HG02970 (cell line): ENCODE measurements at regions not wholly inside any gene's neighbourhood (a gene's known extent, or its start where the extent isn't known, plus 50 kb on each side); places are given as distances from the start of the nearest gene placed in this dataset.

ENCODE experiments used
- ATAC-seq: cut with Tn5 transposase; IDR thresholded peaks from one replicate; pipeline ENCODE4 v1.9.1; 2021; ENCODE audit warnings: mild to moderate bottlenecking, moderate library complexity, moderate number of reproducible peaks; ENCODE audit not compliant: unreplicated experiment, low FRiP score

DNA sequence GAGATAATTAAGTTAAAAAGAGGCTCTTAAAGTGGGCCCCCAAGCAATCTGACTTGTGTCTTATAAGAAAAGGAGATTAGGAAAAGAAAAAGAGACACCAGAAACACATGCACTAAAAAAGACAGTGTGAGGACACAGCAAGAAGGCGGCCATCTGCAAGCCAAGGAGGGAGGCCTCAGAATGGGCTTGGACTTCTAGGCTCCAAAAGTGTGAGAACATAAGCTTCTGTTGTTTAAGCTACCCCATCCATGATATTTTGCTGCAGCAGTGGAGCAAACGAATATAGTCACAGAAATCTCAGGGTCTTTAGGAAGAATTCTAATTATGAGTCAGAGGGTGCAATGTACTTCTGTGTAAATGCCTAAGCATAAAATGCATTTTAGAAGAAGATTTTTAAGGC lies 399.3 kb upstream of the MMADHC start:
- ATAC-seq = no peak

DNA sequence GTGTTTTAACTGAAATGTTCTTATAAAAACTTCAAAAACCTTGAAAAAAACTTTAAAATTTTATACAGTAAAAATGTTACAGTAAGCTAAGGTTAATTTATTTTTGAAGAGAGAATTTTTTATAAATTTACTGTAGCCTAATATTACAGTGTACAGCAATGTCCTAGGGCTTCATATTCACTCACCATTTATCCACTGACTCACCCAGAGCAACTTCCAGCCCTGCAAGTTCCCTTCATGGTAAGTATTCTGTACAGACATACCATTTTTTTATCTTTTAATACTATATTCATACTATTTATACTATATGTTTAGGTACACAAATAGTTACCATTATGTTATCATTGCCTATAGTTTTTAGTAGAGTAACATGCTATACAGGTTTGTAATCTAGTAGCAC lies 396.7 kb upstream of the MMADHC start:
- ATAC-seq = no peak

DNA sequence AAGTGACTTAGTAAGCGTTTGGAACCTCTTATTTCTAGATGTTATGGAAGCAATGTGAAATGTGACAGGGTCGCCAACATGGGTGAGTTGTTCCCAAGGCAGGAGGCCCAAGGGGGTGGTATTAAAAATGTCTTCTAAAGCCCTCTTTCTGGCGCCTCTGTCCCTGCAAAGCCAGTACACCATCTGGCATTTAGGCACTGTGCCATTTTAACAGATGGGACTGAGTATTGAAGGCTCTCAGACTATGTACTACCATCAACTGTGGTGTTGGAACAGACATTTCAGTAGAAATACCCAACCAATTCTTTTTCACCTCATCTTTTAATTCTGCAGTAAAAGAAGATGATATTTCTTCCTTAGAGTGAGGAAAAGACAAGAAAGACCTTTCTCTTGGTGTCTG lies 384.5 kb upstream of the MMADHC start:
- ATAC-seq = no peak

DNA sequence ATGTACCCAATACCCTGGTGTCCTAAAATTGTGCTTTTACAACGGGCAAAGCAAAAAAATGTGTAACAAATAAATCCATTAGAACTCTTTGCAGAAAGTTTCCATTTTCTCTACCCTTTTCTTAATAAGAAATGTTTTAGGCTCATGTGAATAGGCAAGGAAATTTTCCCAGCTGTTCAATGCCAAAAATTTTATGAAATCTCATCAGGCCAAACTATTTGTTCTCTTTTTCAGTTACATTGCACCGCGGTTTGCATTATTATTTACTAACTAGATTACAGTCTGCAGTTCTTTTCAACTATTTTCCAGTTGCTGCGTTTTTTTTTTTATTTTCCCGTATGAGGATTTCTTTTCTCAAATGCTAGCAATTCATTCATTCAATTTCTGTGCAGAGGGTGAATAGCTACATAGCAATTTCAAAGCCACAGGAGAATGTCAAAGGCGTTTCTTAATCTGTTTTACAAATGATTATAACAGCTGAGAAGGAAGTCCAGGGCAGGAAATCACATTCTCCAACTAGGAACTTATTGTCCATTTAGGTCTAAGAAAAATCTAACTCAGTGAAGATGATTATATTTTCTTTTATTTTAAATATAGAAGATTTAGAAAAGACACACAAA lies 367.5 kb upstream of the MMADHC start:
- no peak for ATAC-seq

DNA sequence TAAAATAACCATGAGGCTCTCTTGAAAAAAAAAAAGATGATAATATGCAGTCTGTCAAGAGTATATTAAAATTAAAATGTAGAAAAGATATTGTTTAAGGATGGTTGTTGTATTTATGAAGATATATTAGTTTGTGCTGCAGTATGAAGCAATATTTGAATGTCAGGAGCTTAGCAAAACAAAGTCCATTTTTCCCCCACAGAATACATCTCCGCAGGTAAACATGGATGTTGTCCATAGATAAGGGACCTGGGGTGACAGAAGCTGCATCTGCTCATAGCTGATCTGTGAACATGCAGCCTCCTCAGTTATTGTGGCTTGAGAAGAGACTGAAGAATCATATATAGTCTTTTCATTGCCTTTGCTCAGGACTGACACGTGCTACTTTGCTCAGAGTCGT lies 366.1 kb upstream of the MMADHC start:
- no peak for ATAC-seq

DNA sequence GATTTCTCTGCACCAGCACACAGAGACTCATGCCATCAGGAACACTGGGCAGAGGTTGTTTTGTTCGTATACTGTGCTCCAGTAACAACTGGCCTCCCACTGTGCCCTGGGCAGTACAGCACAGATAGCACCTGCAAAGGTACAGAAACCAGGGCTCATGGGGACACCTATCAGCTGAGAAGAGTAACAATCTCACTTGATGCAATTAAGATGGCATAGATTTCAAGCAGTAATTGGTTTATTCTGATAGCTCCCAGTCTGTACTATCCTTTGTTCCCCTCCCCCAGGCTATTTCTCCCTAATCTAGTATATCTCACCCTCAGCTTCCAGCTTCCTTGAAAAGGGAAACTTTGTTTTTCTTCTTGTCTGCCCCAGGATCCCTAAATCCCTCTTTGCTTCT lies 343.9 kb upstream of the MMADHC start:
- no peak for ATAC-seq

DNA sequence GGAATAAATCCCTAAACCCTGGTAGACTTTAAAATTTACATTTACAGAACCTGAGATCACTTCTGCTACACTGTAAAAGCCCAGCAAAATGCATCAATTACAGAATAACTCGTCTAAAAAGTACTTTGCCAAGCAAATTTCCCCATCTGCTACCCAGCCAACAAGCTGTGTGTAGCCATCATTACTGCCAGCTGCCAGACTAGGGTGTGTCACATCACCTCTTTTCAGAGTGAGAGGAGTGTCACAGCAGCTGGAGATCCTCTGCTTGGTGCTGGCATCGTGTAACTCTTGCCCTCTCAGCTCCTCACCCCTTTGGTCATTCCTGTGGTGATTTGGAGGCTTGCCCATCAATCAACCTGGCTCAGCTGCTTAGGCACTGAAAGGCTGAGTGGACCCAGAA lies 340.4 kb upstream of the MMADHC start:
- ATAC-seq = no peak

DNA sequence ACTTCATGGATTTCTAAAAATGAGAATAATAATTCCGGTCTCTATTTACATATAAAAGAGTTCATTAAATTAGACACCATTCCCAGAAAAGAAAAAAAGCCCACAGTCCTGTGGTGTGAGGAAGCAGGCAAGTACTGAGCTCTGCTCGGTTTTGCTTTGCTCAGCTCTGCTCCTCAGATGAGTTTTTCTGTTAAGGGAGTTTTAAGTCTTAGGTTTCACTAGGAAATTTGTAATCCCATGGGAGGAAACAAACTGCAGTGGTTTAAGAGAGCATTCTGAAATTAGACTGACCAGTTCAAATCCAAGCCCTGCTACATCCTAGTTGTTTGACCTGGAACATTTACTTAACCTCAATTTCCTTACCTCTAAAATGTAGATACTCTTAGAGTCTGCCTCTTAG lies 338.6 kb upstream of the MMADHC start:
- no peak for ATAC-seq

DNA sequence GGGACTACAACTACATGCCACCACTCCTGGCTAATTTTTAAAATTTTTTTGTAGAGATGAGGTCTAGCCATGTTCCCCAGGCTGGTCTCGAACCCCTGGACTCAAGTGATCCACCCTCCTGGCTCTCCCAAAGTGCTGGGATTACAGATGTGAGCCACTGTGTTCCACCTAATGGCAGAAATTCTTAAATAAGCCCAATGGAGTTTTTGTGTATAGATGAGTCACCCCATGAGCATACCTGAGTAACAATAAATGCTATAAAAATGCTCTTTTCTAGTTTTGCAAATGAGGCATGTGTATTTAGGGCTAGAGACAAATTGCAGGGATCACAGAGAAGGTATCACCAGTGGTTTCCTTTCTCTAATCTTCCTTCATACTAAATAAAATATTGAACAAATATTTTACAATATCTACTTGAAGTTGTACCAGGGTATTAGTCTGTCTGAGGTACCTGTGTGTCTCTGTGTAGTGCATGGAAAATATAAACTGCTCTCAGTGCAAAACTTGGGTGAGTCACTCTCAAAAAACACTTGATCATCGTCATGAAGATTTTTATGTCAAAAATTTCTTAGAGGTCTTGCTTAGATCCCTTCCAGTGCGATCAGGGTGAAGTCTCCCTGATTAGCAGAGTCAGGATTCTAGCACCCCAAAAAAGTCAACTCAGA lies 337.1 kb upstream of the MMADHC start:
- ATAC-seq = no peak

DNA sequence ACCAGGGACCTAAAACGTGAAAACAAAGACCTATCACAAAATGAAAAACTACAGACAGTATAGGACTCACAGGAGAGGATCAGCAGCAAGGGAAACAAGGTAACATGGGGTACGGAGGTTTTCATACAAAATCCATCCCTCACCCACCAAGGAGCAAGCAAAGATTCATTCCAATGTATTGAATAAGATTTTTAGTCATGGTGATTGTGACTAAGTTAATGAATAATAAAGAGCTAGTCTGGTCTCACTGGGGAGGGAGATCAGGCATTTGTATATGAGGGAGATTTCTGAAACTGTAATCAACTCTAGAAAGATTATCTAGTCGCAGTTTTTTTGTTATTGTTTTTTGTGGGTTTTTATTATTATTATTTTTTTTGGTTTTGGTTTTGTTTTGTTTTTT lies 336.5 kb upstream of the MMADHC start:
- ATAC-seq = no peak

DNA sequence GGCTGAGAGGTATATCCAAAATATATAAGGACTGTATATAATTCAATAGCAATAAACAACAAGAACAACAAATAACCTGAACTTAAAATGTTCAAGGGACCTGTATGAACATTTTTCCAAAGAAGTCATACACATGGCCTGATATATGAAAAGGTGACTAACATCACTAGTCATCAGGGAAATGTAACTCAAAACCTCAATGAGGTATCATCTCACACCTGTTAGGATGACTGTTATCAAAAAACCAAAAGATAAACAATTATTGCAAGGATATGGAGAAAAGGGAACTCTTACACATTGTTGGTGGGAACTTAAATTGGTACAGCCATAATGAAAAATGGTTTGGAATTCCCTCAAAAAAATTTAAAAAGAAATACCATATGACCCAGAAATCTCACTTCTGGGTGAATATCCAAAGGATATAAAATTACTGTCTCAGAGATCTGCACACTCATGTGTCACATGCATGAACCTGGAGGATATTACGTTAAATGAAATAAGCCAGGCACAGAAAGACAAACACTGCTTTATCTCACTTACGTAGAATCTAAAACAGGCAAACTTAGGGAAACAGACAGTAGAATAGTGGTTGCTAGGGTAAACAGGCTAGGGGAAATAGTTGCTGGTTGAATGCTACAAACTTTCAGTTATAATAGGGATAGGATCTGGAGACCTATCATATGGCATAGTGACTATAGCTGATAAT lies 334.5 kb upstream of the MMADHC start:
- no peak for ATAC-seq

DNA sequence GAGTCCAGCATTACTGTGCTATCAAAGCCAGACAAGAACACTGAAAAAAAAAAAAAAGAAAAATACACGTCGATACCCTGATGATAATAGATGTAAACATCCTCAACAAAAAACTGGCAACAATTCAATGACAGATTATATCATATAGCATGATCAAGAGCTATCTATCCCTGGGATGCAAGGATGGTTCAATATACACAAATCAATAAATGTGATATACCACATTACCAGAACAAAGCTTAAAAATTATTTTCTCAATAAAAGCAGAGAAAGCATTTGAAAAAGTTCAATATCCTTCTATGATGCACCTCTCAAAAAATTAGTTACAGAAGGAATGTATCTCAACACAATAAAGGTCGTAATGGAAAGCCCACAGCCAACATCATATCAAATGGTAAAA lies 332.8 kb upstream of the MMADHC start:
- ATAC-seq = no peak

DNA sequence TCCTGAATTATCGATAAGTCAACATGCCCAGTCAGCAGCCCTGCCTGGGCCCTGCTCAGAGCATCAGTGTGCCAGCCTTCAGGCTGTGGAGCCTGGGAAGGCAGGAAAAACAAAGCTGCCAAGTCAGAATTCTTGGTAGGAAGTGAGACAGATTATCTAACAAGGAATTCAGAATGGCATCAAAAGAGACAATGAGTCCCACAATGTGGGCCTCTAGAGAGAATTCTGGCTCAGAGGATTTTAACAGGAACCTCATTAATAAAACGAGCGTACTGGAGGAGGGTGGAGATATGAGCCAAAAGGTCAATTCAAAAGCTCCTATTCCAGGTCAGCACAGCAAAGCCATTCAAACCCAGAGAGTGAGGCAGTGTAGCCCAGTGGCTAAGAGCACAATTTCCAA lies 327.6 kb upstream of the MMADHC start:
- no peak for ATAC-seq

DNA sequence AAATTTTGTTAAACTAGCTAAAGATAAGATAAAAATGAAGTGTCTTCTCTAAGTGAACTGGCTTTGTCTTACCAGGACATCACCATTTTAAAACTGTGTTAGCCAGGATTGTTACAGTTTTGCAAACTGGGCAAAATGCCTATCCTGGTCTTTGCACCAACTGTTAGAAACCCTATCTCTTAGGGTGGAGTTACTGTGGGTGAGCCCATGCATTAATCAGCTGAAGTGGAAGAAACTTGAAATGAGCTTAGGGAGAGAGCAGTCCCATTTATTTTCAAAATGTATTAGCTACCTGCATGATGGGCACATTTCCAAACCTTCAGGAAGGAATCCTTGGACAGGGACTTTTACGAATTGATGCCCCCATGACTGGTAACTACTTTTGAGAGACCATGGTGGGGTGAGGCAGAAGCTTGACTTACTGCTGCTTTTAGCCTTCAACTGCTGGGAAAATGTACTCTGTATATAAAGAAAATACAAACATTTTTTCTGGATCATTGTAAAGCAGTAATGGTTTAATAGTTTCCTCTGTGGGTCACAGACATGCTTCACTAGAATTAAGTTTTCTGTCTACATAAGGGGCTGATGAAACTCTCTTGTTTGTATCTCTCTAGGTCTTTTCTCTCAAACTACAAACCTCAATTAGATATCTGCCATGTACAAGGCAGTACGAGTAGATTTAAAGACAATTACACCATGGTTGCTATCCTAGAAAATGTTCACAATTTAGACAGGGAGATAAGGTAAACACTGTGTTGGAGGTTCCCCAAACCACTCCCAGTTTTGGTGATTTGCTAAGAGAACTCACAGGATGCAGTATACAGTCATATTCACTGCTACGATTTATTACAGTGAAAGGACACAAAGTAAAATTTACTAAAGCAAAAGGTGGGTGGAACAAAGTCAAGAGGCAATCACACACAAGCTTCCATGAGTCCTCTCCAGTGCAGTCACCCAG lies 321.4 kb upstream of the MMADHC start:
- no peak for ATAC-seq

DNA sequence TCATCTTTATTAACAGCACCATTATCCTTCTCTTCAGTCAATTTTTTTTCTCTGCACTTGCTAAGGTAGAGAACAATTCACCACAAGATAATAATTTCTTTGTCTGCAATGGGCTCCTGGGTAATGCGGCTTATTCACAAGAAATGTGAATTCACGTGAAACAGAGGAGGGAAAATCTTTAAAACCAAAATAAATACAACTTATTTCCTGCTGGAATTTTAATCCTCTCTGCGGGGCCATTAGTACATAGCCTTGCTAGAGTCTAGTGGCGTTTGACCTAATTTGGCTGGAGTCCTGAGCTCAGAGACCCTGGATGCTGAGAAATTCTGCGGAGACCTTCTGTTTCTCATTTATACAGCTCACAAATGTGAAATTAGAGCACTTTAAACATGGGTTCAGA lies 319.3 kb upstream of the MMADHC start:
- ATAC-seq = no peak

DNA sequence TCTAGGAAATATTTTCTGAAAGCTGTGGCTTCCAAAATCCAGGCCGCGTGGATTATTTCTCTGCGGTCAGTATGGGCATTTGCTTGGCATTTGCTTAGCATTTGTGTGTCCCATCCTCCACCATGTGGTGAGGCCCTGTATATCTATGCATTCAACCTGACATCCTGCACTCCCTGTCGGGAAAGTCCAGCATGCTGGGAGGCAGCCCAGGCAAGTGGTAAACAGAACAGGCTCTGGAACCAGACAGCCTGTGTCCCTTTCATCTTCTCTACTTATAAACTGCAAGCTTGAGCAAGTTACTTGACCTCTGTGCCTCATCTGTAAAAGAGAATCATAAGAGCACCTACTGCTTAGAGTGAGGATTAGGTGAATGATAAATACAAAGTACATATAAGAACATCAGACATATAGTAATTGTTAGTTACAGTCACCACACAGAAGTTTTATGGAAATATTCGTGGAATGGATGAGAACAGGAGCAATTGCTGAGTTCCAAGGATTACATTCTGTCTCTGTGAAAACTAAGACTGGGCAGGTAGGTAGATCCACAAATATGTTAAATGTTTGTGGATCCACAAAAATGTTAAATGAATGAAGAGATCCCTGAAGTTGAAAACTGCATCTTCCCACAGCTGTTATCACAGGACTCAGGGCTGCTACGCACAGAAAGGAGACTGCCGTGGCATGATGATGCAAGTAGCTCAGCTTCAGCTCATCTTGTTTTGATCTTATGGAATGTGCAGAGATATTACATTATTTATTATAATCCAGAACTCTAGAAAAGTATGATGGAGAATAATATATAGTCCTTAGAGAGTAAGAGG lies 317.0 kb upstream of the MMADHC start:
- no peak for ATAC-seq

DNA sequence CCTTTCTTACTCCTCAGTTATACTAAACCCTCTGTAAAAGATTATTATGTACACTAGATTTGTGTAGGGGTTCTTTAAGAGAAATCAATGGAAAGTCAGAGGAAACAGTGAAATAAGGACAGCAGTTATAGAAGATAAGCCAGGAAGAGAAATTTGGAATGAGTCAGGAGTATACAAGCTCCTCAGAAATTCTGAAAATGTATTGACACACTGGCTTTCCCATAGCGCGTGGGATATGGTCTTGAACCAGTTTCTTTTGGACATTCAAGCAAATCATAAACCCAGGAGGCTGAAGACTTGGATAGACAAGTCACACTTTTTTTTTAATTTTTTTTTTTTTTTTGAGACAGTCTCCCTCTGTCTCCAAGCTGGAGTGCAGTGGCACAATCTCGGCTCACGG lies 316.1 kb upstream of the MMADHC start:
- ATAC-seq = no peak

DNA sequence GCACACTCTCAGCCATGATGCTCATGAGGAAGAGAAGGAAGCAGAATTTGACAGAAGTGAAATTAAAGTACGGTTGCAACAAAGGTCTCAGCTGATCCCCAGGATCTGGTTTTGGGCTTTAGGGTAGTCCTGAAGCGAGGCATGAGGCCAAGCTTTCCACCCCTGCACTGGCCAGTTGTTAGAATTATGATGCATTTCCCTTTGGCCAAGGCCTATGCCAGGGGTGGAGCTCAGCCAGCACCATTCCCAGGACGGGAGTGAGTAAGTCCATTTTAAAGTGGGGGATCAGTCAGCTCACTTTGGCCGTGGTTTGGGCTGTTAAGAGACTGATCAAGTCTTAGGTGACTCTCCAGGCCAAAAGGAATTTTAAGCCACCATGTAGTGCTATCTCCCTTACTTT lies 314.5 kb upstream of the MMADHC start:
- no peak for ATAC-seq

DNA sequence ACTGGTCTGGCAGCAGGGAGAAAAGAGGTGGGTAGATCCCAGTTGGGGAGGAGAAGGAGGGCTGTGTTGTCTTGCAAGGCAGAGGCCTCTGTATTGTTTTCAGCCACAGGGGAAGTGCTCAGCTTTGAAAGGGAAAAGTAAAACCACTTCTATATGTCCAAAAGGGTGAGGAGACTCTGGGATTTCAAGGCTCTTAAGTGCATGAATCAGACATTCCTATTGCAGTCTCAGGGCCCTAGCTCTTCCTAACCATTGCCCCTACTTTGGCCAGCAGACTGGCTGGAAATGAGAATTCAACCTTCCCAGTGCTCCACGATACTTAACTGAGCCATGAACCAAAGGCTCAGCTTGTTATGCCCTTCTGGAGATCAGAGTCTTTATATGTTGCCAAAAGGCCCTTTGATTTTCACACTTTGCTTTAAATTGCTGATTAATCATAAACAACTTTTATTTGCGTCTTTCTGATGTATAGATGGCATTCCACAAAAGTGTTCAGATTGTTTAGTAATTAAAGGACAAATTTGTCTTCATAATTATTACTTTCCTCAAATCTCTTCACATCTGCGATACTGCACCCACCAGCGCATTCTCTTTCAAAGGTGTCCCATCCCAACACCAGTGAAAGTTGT lies 313.8 kb upstream of the MMADHC start:
- no peak for ATAC-seq

DNA sequence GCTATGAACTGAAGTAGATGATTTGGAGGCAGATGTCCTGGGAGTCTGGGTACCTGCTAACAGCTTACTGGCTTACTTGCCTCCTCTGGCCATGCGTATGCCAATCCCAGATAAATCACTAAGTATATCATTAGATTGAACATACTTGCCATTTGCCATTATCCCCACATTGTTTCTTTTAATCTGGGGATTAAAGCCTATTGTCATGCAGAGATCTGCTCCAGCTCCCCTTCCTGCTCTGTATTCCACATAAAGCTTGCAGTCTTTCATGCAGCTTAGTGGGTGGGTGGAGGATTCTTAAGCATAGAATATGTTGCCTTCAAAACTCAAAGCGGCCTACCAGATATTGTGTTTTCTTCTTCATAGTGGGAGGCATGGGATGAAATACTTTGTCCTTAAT lies 311.8 kb upstream of the MMADHC start:
- no peak for ATAC-seq
